ENCODE measurements at regions not wholly inside any gene's neighbourhood (a gene's known extent, or its start where the extent isn't known, plus 50 kb on each side); places are given as distances from the start of the nearest gene placed in this dataset.

DNA sequence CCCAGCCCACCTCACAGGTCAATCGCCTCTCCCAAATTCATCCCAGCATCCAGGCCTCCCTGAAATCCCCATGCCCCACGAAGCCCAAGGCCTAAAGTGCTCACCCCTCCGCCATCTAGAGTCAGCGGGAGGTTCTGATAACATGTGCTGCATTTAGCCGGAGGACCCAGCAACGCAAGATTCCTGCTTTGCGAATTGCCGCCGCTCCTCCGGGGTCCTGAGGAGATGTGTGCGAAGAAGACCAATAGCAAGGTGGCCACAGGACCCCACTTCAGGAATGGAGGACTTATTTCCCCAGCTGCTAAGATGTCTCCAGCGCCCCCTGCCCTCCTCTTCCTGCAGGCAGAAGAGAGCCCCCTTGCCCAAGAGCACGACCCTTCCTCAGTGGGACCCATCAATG, 120.8 kb upstream of the GLI2 start:
- no peak overlapping the region for H3K4me3 Mint-ChIP-seq
- no peaks in the 10 kb centered on the region for H3K9me3 Mint-ChIP-seq
- no peak overlapping the region for H3K27ac Mint-ChIP-seq
- DNase-seq, result no peak
- no peaks in the 10 kb centered on the region for H3K4me1 Mint-ChIP-seq (ENCODE audit: low read depth)
- H3K27me3 Mint-ChIP-seq (ENCODE audit: low read depth), result no peaks in the 10 kb centered on the region
- H3K36me3 Mint-ChIP-seq (ENCODE audit: insufficient read depth in 2 of 2), result no peaks in the 10 kb centered on the region
- no peak for ATAC-seq (replicated peaks in 1 of 2)

DNA sequence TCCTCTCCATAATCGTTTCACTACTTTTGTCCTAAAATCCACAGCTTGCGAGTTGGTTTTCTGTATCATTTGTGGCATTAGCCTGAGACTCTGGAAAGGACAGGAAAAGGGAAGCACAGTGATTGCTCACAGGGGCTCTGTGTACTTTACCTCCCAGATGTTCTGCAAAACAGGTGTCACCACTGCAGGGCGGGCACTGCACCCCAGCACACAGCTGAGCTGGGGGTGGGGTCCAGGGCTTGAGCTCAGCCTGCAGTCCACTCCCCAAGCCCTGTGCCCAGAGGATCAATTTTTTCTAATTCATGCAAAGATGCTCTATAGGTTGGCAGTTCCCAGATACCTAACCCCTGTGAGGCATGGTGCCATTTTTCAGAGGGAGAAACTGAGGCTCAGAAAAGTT, 119.4 kb upstream of the GLI2 start:
- no peak overlapping the region for H3K27ac Mint-ChIP-seq
- no peak for ATAC-seq (replicated peaks in 1 of 2)

DNA sequence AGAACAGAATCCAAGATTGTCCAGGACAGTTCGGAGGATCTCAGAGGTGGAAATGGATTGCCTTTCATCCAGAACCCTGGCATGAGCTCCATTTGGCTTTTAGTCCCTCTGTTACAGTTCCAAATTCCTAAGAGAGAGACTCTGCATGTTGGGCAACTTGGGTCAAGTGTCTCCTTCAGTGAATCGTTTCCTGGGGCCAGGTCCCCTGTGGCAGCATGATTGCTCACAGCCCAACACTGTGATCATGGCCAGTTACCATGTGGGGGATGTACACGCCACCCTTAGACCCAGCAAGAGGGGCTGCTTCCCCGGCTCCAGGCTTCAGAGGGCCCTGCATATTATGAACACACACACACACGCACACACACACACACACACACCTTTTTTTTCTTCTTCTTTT, 118.6 kb upstream of the GLI2 start:
- H3K36me3 Mint-ChIP-seq (ENCODE audit: insufficient read depth in 2 of 2), result no peaks in the 10 kb centered on the region
- ATAC-seq (replicated peaks in 1 of 2) (no peak), DNase-seq (no peak)
- H3K9me3 Mint-ChIP-seq, result no peaks in the 10 kb centered on the region
- no peaks in the 10 kb centered on the region for H3K4me1 Mint-ChIP-seq (ENCODE audit: low read depth)
- no peak overlapping the region for H3K27ac Mint-ChIP-seq
- no peaks in the 10 kb centered on the region for H3K27me3 Mint-ChIP-seq (ENCODE audit: low read depth)
- no peak overlapping the region for H3K4me3 Mint-ChIP-seq

More for the DNA sequence above, 119.4 kb upstream of the GLI2 start:
- Mint-ChIP-seq H3K4me3 (no peak overlapping the region), H3K36me3 (ENCODE audit: insufficient read depth in 2 of 2) (no peaks in the 10 kb centered on the region), H3K9me3 (no peaks in the 10 kb centered on the region), H3K4me1 (ENCODE audit: low read depth) (no peaks in the 10 kb centered on the region), H3K27me3 (ENCODE audit: low read depth) (no peaks in the 10 kb centered on the region)
- no peak for DNase-seq

DNA sequence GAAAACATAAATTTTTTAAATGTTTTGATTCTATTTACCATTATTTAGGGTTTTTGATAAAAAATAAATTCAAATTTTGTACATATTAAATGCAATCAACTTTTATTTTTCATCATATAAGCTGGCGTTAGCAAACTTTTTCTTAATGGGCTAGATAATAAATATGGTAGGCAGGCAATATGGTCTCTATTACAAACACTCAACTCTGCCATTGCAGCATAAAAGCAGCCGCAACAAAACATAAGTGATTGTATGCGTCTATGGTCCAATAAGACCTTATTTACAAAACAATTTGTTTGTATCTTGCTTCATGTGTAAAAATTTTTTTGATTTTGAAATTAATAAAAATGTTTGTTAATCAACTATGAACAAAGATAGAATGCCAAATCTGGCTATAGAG, 116.8 kb upstream of the GLI2 start:
- no peak for ATAC-seq (replicated peaks in 1 of 2)
- H3K27ac Mint-ChIP-seq, result no peak overlapping the region

DNA sequence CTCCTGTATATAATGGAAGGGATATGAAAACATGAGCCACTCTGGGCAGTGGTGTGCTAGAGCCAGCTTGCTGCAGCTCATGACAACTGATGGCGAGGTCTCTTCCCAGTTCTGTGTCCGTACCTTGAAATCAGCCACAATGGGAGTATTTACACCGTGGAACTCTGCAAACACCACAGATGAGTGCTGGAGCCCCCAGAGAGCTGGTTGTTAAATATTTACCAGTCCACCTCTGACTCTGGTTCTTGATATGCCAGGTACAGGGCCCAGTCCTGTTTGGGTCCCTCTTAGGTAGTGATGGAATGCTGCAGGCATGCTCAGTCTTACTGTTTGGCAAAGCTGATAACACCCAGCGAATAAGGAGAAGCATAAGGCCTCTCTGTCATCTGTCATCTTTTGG, 116.1 kb upstream of the GLI2 start:
- H3K9me3 Mint-ChIP-seq, result no peaks in the 10 kb centered on the region
- H3K27ac Mint-ChIP-seq, result no peak overlapping the region
- ATAC-seq (replicated peaks in 1 of 2), result no peak
- H3K4me1 Mint-ChIP-seq (ENCODE audit: low read depth), result no peaks in the 10 kb centered on the region
- no peak overlapping the region for H3K4me3 Mint-ChIP-seq
- H3K36me3 Mint-ChIP-seq (ENCODE audit: insufficient read depth in 2 of 2), result no peaks in the 10 kb centered on the region
- no peaks in the 10 kb centered on the region for H3K27me3 Mint-ChIP-seq (ENCODE audit: low read depth)
- DNase-seq, result no peak

More for the DNA sequence above, 116.8 kb upstream of the GLI2 start:
- Mint-ChIP-seq H3K36me3 (ENCODE audit: insufficient read depth in 2 of 2) (no peaks in the 10 kb centered on the region), H3K4me1 (ENCODE audit: low read depth) (no peaks in the 10 kb centered on the region), H3K27me3 (ENCODE audit: low read depth) (no peaks in the 10 kb centered on the region), H3K4me3 (no peak overlapping the region), H3K9me3 (no peaks in the 10 kb centered on the region)
- no peak for DNase-seq

DNA sequence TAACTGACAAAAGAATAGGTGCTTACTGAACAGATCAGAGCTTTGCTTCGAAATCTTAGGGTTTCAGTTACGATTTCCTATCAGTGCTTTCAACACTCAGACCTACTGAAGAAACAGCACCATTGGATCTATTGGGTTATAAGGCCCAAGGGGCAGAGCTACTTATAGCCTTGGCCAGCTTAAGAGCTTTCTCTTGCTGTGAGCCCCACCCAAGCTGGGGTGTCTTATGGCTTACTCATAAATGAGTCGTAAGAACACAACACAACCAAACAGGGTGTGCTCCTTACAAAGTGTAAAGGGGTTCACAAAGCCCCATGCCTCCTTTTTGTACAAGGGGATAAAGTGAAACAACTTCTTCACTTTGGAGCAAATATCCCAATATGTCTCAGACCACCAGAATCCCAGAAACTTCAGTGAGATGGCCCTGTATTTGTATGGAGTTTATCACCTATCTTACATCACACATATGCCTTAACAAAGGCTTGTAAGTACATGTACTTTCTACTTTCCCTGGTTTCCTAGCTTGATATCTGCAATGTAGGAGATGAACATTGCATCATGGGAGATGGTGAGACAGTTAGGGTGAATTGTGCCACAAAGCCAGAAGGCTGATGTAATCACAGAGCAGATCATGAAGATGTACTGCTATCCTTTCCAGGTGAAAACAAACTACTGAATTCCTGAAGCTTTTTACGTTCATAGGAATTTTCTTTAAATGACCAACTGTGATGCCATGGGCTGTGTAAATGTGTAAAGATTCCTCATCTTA, 115.5 kb upstream of the GLI2 start:
- Mint-ChIP-seq H3K4me1 (ENCODE audit: low read depth) (no peaks in the 10 kb centered on the region), H3K4me3 (no peak overlapping the region), H3K27me3 (ENCODE audit: low read depth) (no peaks in the 10 kb centered on the region), H3K9me3 (no peaks in the 10 kb centered on the region), H3K27ac (no peak overlapping the region), H3K36me3 (ENCODE audit: insufficient read depth in 2 of 2) (no peaks in the 10 kb centered on the region)
- ATAC-seq (replicated peaks in 1 of 2), result no peak
- DNase-seq, result no peak

DNA sequence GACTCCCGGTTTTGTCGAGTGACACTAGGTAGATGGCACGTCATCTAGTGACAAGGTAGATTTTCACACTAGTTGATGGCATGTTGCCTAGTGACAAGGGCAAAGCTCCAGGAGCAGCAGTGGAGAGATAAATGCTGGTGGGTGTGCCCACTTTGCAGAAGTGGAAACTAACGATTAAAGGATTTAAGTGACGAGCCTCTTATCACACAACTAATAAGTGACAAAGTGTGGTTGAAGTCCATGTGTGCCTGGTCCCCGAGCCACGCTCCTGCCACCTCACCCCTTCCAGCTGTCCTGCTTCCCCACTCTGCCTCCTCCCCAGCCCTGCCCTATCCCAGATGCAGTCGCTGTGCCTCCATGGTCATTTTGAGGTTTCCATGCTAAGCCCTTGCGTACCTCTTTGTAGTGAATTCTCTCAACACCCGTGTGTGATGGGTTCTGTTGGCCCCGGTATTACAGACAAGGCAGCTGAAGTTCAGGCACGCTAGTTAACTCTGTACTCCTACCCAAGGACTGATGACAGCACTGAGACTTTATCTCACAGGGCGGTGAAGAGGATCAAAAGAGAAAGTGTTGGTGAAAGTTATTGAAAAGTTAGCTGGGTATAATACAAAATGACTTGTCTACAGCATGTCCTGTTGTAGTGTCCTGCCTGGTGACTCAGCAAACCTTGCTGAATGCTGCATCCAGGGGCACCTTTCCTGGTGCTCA, 113.4 kb upstream of the GLI2 start:
- Mint-ChIP-seq H3K4me1 (ENCODE audit: low read depth) (no peaks in the 10 kb centered on the region), H3K36me3 (ENCODE audit: insufficient read depth in 2 of 2) (no peaks in the 10 kb centered on the region), H3K9me3 (no peaks in the 10 kb centered on the region), H3K27me3 (ENCODE audit: low read depth) (no peaks in the 10 kb centered on the region), H3K27ac (no peak overlapping the region), H3K4me3 (no peak overlapping the region)
- DNase-seq, result no peak
- no peak for ATAC-seq (replicated peaks in 1 of 2)

DNA sequence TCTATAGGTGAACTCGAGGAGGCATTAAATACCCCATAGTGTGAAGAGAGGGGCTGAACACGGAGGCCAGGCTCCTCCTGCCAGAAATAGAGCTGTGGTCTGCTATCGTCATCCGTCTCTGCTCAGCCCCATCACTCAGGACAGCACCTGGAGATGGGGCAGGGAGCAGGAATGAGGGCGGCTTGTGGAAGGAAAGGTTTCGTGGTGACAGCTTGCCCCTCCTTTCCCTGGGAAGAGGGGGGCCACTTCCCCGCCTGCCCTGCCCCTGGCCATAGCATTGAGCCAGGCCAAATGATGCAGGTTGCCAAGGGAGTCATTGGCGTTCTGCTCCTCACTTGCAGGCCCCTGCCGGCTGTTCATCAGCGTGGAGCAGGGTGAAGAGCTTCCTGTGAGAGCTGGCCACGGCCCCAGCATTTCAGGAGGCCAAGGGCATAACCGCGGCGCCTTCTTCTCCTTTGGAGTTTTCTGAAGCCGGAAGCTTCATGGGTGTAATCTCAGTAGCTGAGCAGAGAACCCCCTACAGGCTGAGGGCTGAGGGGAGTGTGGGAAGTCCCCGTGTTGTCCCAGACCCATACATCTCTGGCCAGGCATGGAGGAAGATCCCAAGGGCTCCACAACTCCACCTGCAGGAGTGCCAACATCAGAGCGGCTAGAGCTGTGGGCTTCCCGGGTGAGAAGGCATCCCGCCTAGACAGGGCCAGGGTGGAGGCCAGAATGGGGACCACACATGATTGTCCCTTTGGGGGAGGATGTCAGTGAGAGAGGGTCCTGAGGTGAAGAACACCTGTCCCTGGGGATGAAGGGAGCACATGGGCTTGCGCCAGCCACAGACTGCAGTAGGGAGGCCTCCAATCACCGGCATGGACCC, 112.5 kb upstream of the GLI2 start:
- no peak for ATAC-seq (replicated peaks in 1 of 2)
- Mint-ChIP-seq H3K36me3 (ENCODE audit: insufficient read depth in 2 of 2) (no peaks in the 10 kb centered on the region), H3K9me3 (no peaks in the 10 kb centered on the region), H3K27ac (no peak overlapping the region), H3K27me3 (ENCODE audit: low read depth) (no peaks in the 10 kb centered on the region), H3K4me3 (no peak overlapping the region), H3K4me1 (ENCODE audit: low read depth) (no peaks in the 10 kb centered on the region)
- no peak for DNase-seq

DNA sequence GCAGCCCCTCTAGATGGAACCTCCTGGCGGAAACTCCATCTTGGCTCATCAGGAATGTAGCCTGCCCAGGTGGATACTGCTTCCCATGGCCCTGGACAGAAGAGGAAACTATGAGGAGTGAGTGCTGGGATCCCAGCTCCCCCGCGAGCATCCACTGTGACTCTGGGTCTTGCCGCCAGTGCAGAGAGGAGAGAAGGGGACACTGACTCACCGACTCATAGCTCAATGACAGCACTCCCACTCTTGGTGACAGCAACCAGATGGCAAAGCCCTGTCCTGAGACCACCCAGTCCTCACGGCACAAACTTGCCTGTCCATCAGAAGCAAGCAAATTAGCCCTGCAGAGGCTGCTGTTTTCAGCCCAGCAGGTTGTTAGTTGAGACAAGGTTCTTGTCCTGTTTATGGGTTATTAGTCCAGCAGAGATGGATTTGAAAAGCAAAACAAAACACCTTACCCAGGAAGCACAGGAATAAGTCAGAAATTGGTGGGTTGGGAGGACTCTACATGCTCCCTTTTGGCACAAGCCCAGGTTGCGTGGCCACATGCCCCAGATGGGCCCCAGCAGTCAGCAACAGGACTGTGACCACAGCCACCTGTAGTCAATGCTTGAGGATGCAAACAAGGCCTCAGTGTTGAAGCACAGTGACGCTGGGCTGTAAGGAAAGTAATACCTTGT, 111.5 kb upstream of the GLI2 start:
- Mint-ChIP-seq H3K36me3 (ENCODE audit: insufficient read depth in 2 of 2) (no peaks in the 10 kb centered on the region), H3K4me1 (ENCODE audit: low read depth) (no peaks in the 10 kb centered on the region), H3K4me3 (no peak overlapping the region), H3K27ac (no peak overlapping the region), H3K27me3 (ENCODE audit: low read depth) (no peaks in the 10 kb centered on the region), H3K9me3 (no peaks in the 10 kb centered on the region)
- no peak for ATAC-seq (replicated peaks in 1 of 2)
- no peak for DNase-seq

DNA sequence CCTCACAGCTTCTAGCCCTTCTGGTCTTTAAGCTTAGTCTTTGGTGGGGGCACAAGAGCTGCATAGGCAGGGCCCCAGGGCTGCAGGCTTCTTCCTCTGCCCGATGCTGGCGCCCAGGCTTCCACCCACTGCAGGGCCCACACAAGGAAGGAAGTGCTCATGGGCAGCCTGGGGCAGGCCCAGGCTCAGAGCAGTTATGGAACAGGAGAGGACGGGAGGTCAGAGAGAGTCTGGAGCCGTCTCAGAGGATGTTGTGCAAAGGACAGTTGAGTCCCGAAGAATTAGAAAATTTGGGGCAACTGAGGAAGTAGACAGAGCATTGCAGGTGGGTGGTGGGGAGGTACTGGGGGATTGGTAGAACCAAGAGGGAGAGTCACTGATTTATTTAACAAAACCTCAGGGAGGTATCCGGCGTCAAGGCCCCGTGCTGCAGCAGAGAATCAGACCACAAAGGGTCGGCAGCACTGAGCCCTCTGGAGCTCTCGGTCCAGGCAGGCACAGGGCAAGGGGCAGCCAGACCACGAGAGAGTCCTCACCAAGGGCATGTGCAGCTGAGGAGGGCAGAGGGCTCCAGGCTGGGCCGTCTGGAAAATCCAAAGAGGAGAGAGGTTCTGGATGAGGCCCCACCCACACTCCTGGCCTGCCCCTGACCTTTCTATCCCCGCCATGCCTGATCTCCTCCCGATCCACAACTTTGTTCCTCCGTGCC, 110.8 kb upstream of the GLI2 start:
- ATAC-seq (replicated peaks in 1 of 2) (no peak), DNase-seq (no peak)
- no peak overlapping the region for H3K4me3 Mint-ChIP-seq
- no peak overlapping the region for H3K27ac Mint-ChIP-seq
- H3K9me3 Mint-ChIP-seq, result no peaks in the 10 kb centered on the region
- no peaks in the 10 kb centered on the region for H3K36me3 Mint-ChIP-seq (ENCODE audit: insufficient read depth in 2 of 2)
- H3K27me3 Mint-ChIP-seq (ENCODE audit: low read depth), result no peaks in the 10 kb centered on the region
- no peaks in the 10 kb centered on the region for H3K4me1 Mint-ChIP-seq (ENCODE audit: low read depth)

DNA sequence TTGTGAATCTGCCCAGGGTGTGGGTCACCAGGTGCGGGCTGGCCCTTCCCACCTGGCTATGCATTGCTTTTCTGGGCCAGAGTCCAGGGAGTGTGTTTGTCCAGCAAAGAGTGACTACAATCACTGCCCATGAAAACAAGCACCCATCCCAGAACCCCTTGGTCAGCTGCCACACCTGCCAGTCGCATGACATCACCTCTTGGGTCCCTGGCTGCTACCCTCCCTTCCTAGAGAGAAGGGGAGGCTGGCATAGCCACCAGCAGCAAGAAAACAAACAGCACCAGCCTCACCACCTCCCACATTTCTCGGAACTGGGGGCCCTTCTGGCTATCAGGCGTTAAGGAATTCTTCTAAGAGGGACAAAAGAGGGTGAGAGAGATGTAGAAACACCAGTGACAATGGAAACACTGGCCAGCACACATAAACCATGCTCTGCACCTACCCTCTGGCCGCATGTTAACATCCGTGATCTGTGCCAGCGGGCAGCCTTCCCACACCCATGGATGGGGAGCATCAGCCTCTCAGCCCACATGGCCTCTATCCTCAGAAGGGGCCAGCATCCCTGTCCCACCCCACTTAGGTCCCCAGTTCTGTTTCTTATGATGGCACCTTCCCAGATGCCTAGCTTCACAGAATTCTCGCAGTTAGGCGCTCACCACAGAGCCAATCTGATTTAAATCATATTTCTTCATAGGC, 109.7 kb upstream of the GLI2 start:
- no peak for DNase-seq
- H3K4me3 Mint-ChIP-seq, result no peak overlapping the region
- H3K27ac Mint-ChIP-seq, result no peak overlapping the region
- no peak for ATAC-seq (replicated peaks in 1 of 2)
- no peaks in the 10 kb centered on the region for H3K36me3 Mint-ChIP-seq (ENCODE audit: insufficient read depth in 2 of 2)
- H3K27me3 Mint-ChIP-seq (ENCODE audit: low read depth), result no peaks in the 10 kb centered on the region
- H3K4me1 Mint-ChIP-seq (ENCODE audit: low read depth), result no peaks in the 10 kb centered on the region
- H3K9me3 Mint-ChIP-seq, result no peaks in the 10 kb centered on the region

DNA sequence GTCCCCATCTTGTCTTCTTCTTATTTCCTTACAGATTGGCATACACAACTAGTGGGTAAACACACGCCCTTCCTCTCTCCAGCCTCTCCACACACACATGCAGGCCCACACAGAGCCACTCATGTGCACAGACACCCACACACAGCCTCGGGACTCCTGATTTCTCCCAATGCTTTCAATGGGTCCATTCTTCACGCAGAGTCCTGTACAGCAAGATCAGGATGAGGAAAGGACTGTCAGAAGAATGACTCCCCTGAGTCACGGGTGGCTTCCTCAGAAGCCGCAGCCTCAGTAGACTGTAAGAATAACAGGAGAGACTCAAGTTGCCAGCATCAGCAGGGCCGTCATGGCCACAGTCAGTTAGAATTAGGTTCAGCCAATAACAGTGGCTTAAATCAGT, 109.1 kb upstream of the GLI2 start:
- H3K9me3 Mint-ChIP-seq, result no peaks in the 10 kb centered on the region

More for the DNA sequence above, 109.1 kb upstream of the GLI2 start:
- no peak overlapping the region for H3K4me3 Mint-ChIP-seq
- DNase-seq (no peak), ATAC-seq (replicated peaks in 1 of 2) (no peak)
- no peaks in the 10 kb centered on the region for H3K4me1 Mint-ChIP-seq (ENCODE audit: low read depth)
- no peaks in the 10 kb centered on the region for H3K36me3 Mint-ChIP-seq (ENCODE audit: insufficient read depth in 2 of 2)
- no peak overlapping the region for H3K27ac Mint-ChIP-seq
- no peaks in the 10 kb centered on the region for H3K27me3 Mint-ChIP-seq (ENCODE audit: low read depth)
